ENCODE measurements at regions not wholly inside any gene's neighbourhood (a gene's known extent, or its start where the extent isn't known, plus 50 kb on each side); places are given as distances from the start of the nearest gene placed in this dataset.
A peak's percentile ranks its signal among the peaks of the same experiment; 100 is the strongest.

GRCh38 chr5:107257885-107258520, 412.7 kb downstream of the EFNA5 start:
- DNase-seq, result no peak

- no peak for DNase-seq
Measured at GRCh38 chr5:107254902-107255234, 415.9 kb downstream of the EFNA5 start.

GRCh38 chr5:107254214-107254901, 416.4 kb downstream of the EFNA5 start:
- no peak for DNase-seq

- DNase-seq, result no peak
Measured at GRCh38 chr5:107253246-107253645, 417.5 kb downstream of the EFNA5 start.

GRCh38 chr5:107251151-107251550, 419.6 kb downstream of the EFNA5 start:
- no peak for DNase-seq

- DNase-seq, result peak; percentile 67
Measured at GRCh38 chr5:107248066-107248695, 422.6 kb downstream of the EFNA5 start.

- no peak for DNase-seq
Measured at GRCh38 chr5:107247427-107247826, 423.3 kb downstream of the EFNA5 start.

- no peak for DNase-seq
Measured at GRCh38 chr5:107243220-107243579, 427.5 kb downstream of the EFNA5 start.

- DNase-seq, result no peak
Measured at GRCh38 chr5:107242411-107243219, 428.1 kb downstream of the EFNA5 start.

GRCh38 chr5:107241841-107242240, 428.9 kb downstream of the EFNA5 start:
- no peak for DNase-seq

- no peak for DNase-seq
Measured at GRCh38 chr5:107235167-107235566, 435.6 kb downstream of the EFNA5 start.

GRCh38 chr5:107232788-107233187, 437.9 kb downstream of the EFNA5 start:
- DNase-seq, result no peak

GRCh38 chr5:107232293-107232692, 438.4 kb downstream of the EFNA5 start:
- DNase-seq, result no peak

- DNase-seq, result no peak
Measured at GRCh38 chr5:107231191-107231590, 439.5 kb downstream of the EFNA5 start.

GRCh38 chr5:107230367-107230766, 440.4 kb downstream of the EFNA5 start:
- no peak for DNase-seq

GRCh38 chr5:107228226-107228625, 442.5 kb downstream of the EFNA5 start:
- DNase-seq, result no peak

GRCh38 chr5:107224272-107224671, 446.5 kb downstream of the EFNA5 start:
- DNase-seq, result no peak

- no peak for DNase-seq
Measured at GRCh38 chr5:107223066-107223465, 447.7 kb downstream of the EFNA5 start.

- DNase-seq, result no peak
Measured at GRCh38 chr5:107219993-107220392, 450.7 kb downstream of the EFNA5 start.

GRCh38 chr5:107218457-107219193, 452.1 kb downstream of the EFNA5 start:
- no peak for DNase-seq

GRCh38 chr5:107217721-107218130, 453.0 kb downstream of the EFNA5 start:
- DNase-seq, result no peak

GRCh38 chr5:107216587-107216986, 454.1 kb downstream of the EFNA5 start:
- DNase-seq, result no peak

GRCh38 chr5:107215611-107216010, 455.1 kb downstream of the EFNA5 start:
- DNase-seq, result no peak

All from activated CD8-positive, alpha-beta memory T cell treated with anti-CD3 and anti-CD28 coated beads, Interleukin-2, amount 50 U/mL, for 48 hours (primary cell).